Astrocyte (in vitro differentiated cells and primary cell): ENCODE measurements at regions not wholly inside any gene's neighbourhood (a gene's known extent, or its start where the extent isn't known, plus 50 kb on each side); places are given as distances from the start of the nearest gene placed in this dataset.

Source experiments
- DNase-seq: peaks from one replicate; pipeline ENCODE4 v3.0.0-alpha.2; 2010; ENCODE audit warnings: low read depth
- FAIRE-seq: peaks from 2 replicates; lab custom pipeline; 2011; peaks lifted over from hg19 to GRCh38; lab: Jason Lieb, UNC
- H2AFZ ChIP-seq: 2 replicates; pipeline ENCODE4 v1.6.0; 2012; ENCODE audit warnings: low read depth, low read length, inconsistent platforms
- H3K27ac ChIP-seq: 2 replicates; pipeline ENCODE4 v1.5.1; 2011; ENCODE audit warnings: low read depth, low read length, inconsistent platforms
- H3K27me3 ChIP-seq: 2 replicates; pipeline ENCODE4 v1.6.0; 2011; ENCODE audit warnings: low read length, inconsistent platforms; ENCODE audit not compliant: insufficient read depth
- H3K36me3 ChIP-seq: 2 replicates; pipeline ENCODE4 v1.5.1; 2011; ENCODE audit warnings: low read length, inconsistent platforms; ENCODE audit not compliant: insufficient read depth
- H3K4me1 ChIP-seq: 2 replicates; pipeline ENCODE4 v1.5.1; 2011; ENCODE audit warnings: low read length, inconsistent platforms; ENCODE audit not compliant: insufficient read depth
- H3K4me2 ChIP-seq: 2 replicates; pipeline ENCODE4 v1.6.0; 2012; ENCODE audit warnings: low read length, inconsistent platforms
- H3K4me3 ChIP-seq: 2 replicates; pipeline ENCODE4 v1.5.1; 2011; ENCODE audit warnings: low read depth, mild to moderate bottlenecking, low read length, inconsistent platforms; ENCODE audit not compliant: insufficient read depth
- H3K79me2 ChIP-seq: 2 replicates; pipeline ENCODE4 v1.6.0; 2012; ENCODE audit warnings: mild to moderate bottlenecking, low read length, inconsistent platforms; ENCODE audit not compliant: insufficient read depth
- H3K9ac ChIP-seq: 2 replicates; pipeline ENCODE4 v1.6.0; 2012; ENCODE audit warnings: mild to moderate bottlenecking, low read length, inconsistent platforms
- H3K9me3 ChIP-seq: 2 replicates; pipeline ENCODE4 v1.5.1; 2012; ENCODE audit warnings: low read depth, mild to moderate bottlenecking, low read length, inconsistent platforms; ENCODE audit not compliant: insufficient read depth
- H4K20me1 ChIP-seq: 2 replicates; pipeline ENCODE4 v1.6.0; 2012; ENCODE audit warnings: low read length, inconsistent platforms; ENCODE audit not compliant: insufficient read depth
- H3K27ac Mint-ChIP-seq: one replicate; pipeline ENCODE4 v1.8.0; 2021; ENCODE audit warnings: mild to moderate bottlenecking, mixed read lengths; ENCODE audit not compliant: unreplicated experiment
- H3K27me3 Mint-ChIP-seq: one replicate; pipeline ENCODE4 v1.8.0; 2021; ENCODE audit warnings: low read depth, mixed read lengths; ENCODE audit not compliant: unreplicated experiment
- H3K36me3 Mint-ChIP-seq: one replicate; pipeline ENCODE4 v1.8.0; 2021; ENCODE audit warnings: low read depth, mixed read lengths; ENCODE audit not compliant: unreplicated experiment
- H3K4me1 Mint-ChIP-seq: one replicate; pipeline ENCODE4 v1.8.0; 2021; ENCODE audit warnings: low read depth, mixed read lengths; ENCODE audit not compliant: unreplicated experiment
- H3K4me3 Mint-ChIP-seq: one replicate; pipeline ENCODE4 v1.8.0; 2021; ENCODE audit warnings: mild to moderate bottlenecking, moderate library complexity, mixed read lengths; ENCODE audit not compliant: unreplicated experiment
- H3K9me3 Mint-ChIP-seq: one replicate; pipeline ENCODE4 v1.8.0; 2021; ENCODE audit warnings: mild to moderate bottlenecking, mixed read lengths; ENCODE audit not compliant: unreplicated experiment
- EZH2 ChIP-seq: IDR thresholded peaks from 2 replicates; pipeline ENCODE4 v1.6.1; 2012; ENCODE audit warnings: mild to moderate bottlenecking, low read length, inconsistent platforms; ENCODE audit not compliant: insufficient read depth
- TF ChIP-seq, protein P1 (sequence below): IDR thresholded peaks from 2 replicates; pipeline ENCODE4 v1.5.1; 2011; ENCODE audit warnings: low read depth, mild to moderate bottlenecking, inconsistent platforms, low read length, moderate library complexity; ENCODE audit not compliant: insufficient read depth

GRCh38 chr5:92885950-92886349, 695.1 kb downstream of the NR2F1-AS1 start:
- TF ChIP-seq, protein P1, sequence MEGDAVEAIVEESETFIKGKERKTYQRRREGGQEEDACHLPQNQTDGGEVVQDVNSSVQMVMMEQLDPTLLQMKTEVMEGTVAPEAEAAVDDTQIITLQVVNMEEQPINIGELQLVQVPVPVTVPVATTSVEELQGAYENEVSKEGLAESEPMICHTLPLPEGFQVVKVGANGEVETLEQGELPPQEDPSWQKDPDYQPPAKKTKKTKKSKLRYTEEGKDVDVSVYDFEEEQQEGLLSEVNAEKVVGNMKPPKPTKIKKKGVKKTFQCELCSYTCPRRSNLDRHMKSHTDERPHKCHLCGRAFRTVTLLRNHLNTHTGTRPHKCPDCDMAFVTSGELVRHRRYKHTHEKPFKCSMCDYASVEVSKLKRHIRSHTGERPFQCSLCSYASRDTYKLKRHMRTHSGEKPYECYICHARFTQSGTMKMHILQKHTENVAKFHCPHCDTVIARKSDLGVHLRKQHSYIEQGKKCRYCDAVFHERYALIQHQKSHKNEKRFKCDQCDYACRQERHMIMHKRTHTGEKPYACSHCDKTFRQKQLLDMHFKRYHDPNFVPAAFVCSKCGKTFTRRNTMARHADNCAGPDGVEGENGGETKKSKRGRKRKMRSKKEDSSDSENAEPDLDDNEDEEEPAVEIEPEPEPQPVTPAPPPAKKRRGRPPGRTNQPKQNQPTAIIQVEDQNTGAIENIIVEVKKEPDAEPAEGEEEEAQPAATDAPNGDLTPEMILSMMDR = no peak
- TF ChIP-seq EZH2 = no peak
- Histone ChIP-seq H3K4me2 (no peak overlapping the region), H3K27ac (no peak overlapping the region), H3K79me2 (no peaks in the 10 kb centered on the region), H3K27me3 (no peaks in the 10 kb centered on the region), H3K36me3 (no peaks in the 10 kb centered on the region), H3K4me1 (no peaks in the 10 kb centered on the region), H3K9me3 (peaks cover 4% of the 10 kb centered on the region), H3K9ac (no peak overlapping the region), H3K4me3 (no peak overlapping the region), H4K20me1 (no peaks in the 10 kb centered on the region), H2AFZ (no peak overlapping the region)
- FAIRE-seq (no peak), DNase-seq (no peak)
- H3K27me3 Mint-ChIP-seq = no peaks in the 10 kb centered on the region
- H3K27ac Mint-ChIP-seq = no peak overlapping the region
- H3K9me3 Mint-ChIP-seq = peaks cover 6% of the 10 kb centered on the region
- peaks cover 11% of the 10 kb centered on the region for H3K4me1 Mint-ChIP-seq
- H3K4me3 Mint-ChIP-seq = no peak overlapping the region
- H3K36me3 Mint-ChIP-seq = no peaks in the 10 kb centered on the region

DNA sequence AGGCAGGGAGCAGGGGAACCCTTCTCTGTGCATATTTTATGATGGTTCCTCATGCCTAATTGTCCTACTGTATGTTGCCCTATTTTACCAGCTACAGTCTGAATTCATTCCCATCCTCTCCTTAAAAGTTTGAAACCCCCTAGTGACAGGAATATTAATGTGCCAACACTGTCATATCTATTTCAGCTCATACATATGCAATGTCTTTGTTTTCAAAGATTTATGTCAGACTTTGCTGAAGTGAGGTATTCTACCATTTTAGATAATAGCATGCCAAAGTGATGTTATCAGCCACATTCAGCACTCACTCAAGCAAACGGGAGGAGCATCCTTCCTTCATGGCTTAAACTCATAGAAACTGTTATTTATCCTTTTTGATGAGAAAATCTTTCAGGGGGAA, 696.5 kb downstream of the NR2F1-AS1 start:
- TF ChIP-seq EZH2 = no peak
- TF ChIP-seq, protein P1 = no peak
- H2AFZ ChIP-seq = no peak overlapping the region
- DNase-seq (no peak), FAIRE-seq (no peak)
- no peak overlapping the region for H3K27ac Mint-ChIP-seq
- H3K9me3 Mint-ChIP-seq = peaks cover 1% of the 10 kb centered on the region
- no peaks in the 10 kb centered on the region for H3K4me1 ChIP-seq
- H3K27me3 ChIP-seq = no peaks in the 10 kb centered on the region
- H3K4me3 ChIP-seq = no peak overlapping the region
- no peaks in the 10 kb centered on the region for H3K36me3 ChIP-seq
- no peak overlapping the region for H3K4me2 ChIP-seq
- H4K20me1 ChIP-seq = no peaks in the 10 kb centered on the region
- no peaks in the 10 kb centered on the region for H3K27me3 Mint-ChIP-seq
- H3K9me3 ChIP-seq = peaks cover 1% of the 10 kb centered on the region
- no peaks in the 10 kb centered on the region for H3K36me3 Mint-ChIP-seq
- no peak overlapping the region for H3K4me3 Mint-ChIP-seq
- no peak overlapping the region for H3K27ac ChIP-seq
- no peaks in the 10 kb centered on the region for H3K79me2 ChIP-seq
- no peak overlapping the region for H3K9ac ChIP-seq
- H3K4me1 Mint-ChIP-seq = peaks cover 11% of the 10 kb centered on the region

GRCh38 chr5:92879806-92880543, 701.0 kb downstream of the NR2F1-AS1 start:
- H3K27me3 Mint-ChIP-seq = no peaks in the 10 kb centered on the region
- no peak overlapping the region for H3K4me3 Mint-ChIP-seq
- no peak overlapping the region for H3K9ac ChIP-seq
- no peak for TF ChIP-seq EZH2
- TF ChIP-seq, protein P1 = no peak
- H3K4me3 ChIP-seq = no peak overlapping the region
- no peaks in the 10 kb centered on the region for H3K79me2 ChIP-seq
- H3K27ac ChIP-seq = no peak overlapping the region
- no peaks in the 10 kb centered on the region for H3K27me3 ChIP-seq
- H3K27ac Mint-ChIP-seq = no peak overlapping the region
- H3K36me3 Mint-ChIP-seq = peaks cover 5% of the 10 kb centered on the region
- peaks cover 13% of the 10 kb centered on the region for H3K9me3 Mint-ChIP-seq
- DNase-seq (no peak), FAIRE-seq (no peak)
- no peaks in the 10 kb centered on the region for H3K9me3 ChIP-seq
- H3K4me2 ChIP-seq = no peak overlapping the region
- peaks cover 11% of the 10 kb centered on the region for H3K4me1 Mint-ChIP-seq
- no peak overlapping the region for H2AFZ ChIP-seq
- H3K36me3 ChIP-seq = no peaks in the 10 kb centered on the region
- H4K20me1 ChIP-seq = no peaks in the 10 kb centered on the region
- H3K4me1 ChIP-seq = no peaks in the 10 kb centered on the region
